Activated CD4-positive, alpha-beta T cell treated with anti-CD3 and anti-CD28 coated beads, Interleukin-2, amount 50 U/mL, for 16 hours (primary cell): ENCODE measurements at regions not wholly inside any gene's neighbourhood (a gene's known extent, or its start where the extent isn't known, plus 50 kb on each side); places are given as distances from the start of the nearest gene placed in this dataset.
A peak's percentile ranks its signal among the peaks of the same experiment; 100 is the strongest.

Experiments used
- DNase-seq: peaks from one replicate; pipeline ENCODE4 v3.0.0-alpha.2; 2020

- no peak for DNase-seq
These were observed 465.0 kb upstream of the MAF start for GRCh38 chr16:80065541-80065940.

- DNase-seq = no peak
These were observed 463.2 kb upstream of the MAF start for GRCh38 chr16:80063713-80064069.

- no peak for DNase-seq
These were observed 462.6 kb upstream of the MAF start for GRCh38 chr16:80063031-80063712.

- no peak for DNase-seq
These were observed 462.0 kb upstream of the MAF start for GRCh38 chr16:80062361-80063030.

- DNase-seq = peak; percentile 2
These were observed 459.9 kb upstream of the MAF start for GRCh38 chr16:80060470-80060869.

GRCh38 chr16:80059836-80060235, 459.3 kb upstream of the MAF start:
- DNase-seq = no peak

- DNase-seq = no peak
These were observed 457.7 kb upstream of the MAF start for GRCh38 chr16:80058214-80058613.

- no peak for DNase-seq
These were observed 455.8 kb upstream of the MAF start for GRCh38 chr16:80056324-80056723.

GRCh38 chr16:80055831-80056230, 455.3 kb upstream of the MAF start:
- DNase-seq = no peak

- no peak for DNase-seq
These were observed 454.1 kb upstream of the MAF start for GRCh38 chr16:80054647-80055046.

GRCh38 chr16:80051040-80051439, 450.5 kb upstream of the MAF start:
- no peak for DNase-seq

GRCh38 chr16:80048250-80048649, 447.7 kb upstream of the MAF start:
- no peak for DNase-seq

- DNase-seq = no peak
These were observed 447.3 kb upstream of the MAF start for GRCh38 chr16:80047842-80048241.

GRCh38 chr16:80046848-80047247, 446.3 kb upstream of the MAF start:
- no peak for DNase-seq

GRCh38 chr16:80046261-80046660, 445.7 kb upstream of the MAF start:
- no peak for DNase-seq

- no peak for DNase-seq
These were observed 445.3 kb upstream of the MAF start for GRCh38 chr16:80045861-80046260.

- no peak for DNase-seq
These were observed 440.9 kb upstream of the MAF start for GRCh38 chr16:80041410-80041809.

GRCh38 chr16:80040814-80041213, 440.3 kb upstream of the MAF start:
- no peak for DNase-seq

GRCh38 chr16:80040413-80040812, 439.9 kb upstream of the MAF start:
- no peak for DNase-seq

GRCh38 chr16:80039777-80040176, 439.2 kb upstream of the MAF start:
- DNase-seq = no peak

- no peak for DNase-seq
These were observed 438.0 kb upstream of the MAF start for GRCh38 chr16:80038566-80038965.

GRCh38 chr16:80034948-80035663, 434.6 kb upstream of the MAF start:
- DNase-seq = no peak

GRCh38 chr16:80034469-80034826, 433.9 kb upstream of the MAF start:
- DNase-seq = no peak

- no peak for DNase-seq
These were observed 433.4 kb upstream of the MAF start for GRCh38 chr16:80033783-80034468.
